SK-N-SH (cell line): ENCODE measurements at regions not wholly inside any gene's neighbourhood (a gene's known extent, or its start where the extent isn't known, plus 50 kb on each side); places are given as distances from the start of the nearest gene placed in this dataset.

Experiments
- CTCF ChIP-seq: fragments of 200-600 bp; sonication (generic); IDR thresholded peaks from 2 replicates; pipeline ENCODE4 v1.6.1; 2017; ENCODE audit warnings: antibody characterized with exemption, mild to moderate bottlenecking, moderate library complexity
- EZH2phosphoT487 ChIP-seq: fragments of 200-600 bp; sonication (generic); IDR thresholded peaks from 2 replicates; pipeline ENCODE4 v1.6.1; 2017; ENCODE audit warnings: low read depth, mixed run types, mild to moderate bottlenecking, antibody characterized with exemption, moderate library complexity, borderline replicate concordance
- FOXM1 ChIP-seq: IDR thresholded peaks from 2 replicates; pipeline ENCODE4 v1.4.0; 2012; ENCODE audit warnings: low read depth, mild to moderate bottlenecking
- GABPA ChIP-seq: IDR thresholded peaks from 2 replicates; pipeline ENCODE4 v1.4.0; 2012; ENCODE audit warnings: low read depth, mild to moderate bottlenecking
- MXI1 ChIP-seq: IDR thresholded peaks from 2 replicates; pipeline ENCODE4 v1.6.1; 2012; ENCODE audit warnings: mild to moderate bottlenecking, low read depth, low read length, improper control_type of control experiment
- POLR2AphosphoS5 ChIP-seq: IDR thresholded peaks from 2 replicates; pipeline ENCODE4 v1.6.1; 2012; ENCODE audit warnings: low read depth, low read length
- REST ChIP-seq: IDR thresholded peaks from 2 replicates; pipeline ENCODE4 v1.6.1; 2012; ENCODE audit warnings: mild to moderate bottlenecking, low read depth, low read length, moderate library complexity
- RFX5 ChIP-seq: IDR thresholded peaks from 2 replicates; pipeline ENCODE4 v1.6.1; 2012; ENCODE audit warnings: mild to moderate bottlenecking, improper control_type of control experiment, low read length
- TAF1 ChIP-seq: IDR thresholded peaks from 2 replicates; pipeline ENCODE4 v1.6.1; 2012; ENCODE audit warnings: low read depth, mild to moderate bottlenecking, low read length, moderate library complexity, borderline replicate concordance
- TEAD4 ChIP-seq: IDR thresholded peaks from 2 replicates; pipeline ENCODE4 v1.4.0; 2012; ENCODE audit warnings: mild to moderate bottlenecking, borderline replicate concordance; ENCODE audit not compliant: insufficient read depth
- USF2 ChIP-seq: fragments of 150-350 bp; IDR thresholded peaks from 2 replicates; pipeline ENCODE4 v1.6.1; 2017; ENCODE audit warnings: antibody characterized with exemption, low read length, low read depth, borderline replicate concordance
- ZBTB33 ChIP-seq: IDR thresholded peaks from 2 replicates; pipeline ENCODE4 v1.4.0; 2012; ENCODE audit warnings: low read depth, borderline replicate concordance

- TF ChIP-seq POLR2AphosphoS5 (no peak), MXI1 (no peak), USF2 (no peak), FOXM1 (no peak), TEAD4 (no peak), RFX5 (no peak), CTCF (no peak), ZBTB33 (no peak), EZH2phosphoT487 (no peak), TAF1 (no peak), REST (no peak), GABPA (no peak)
These were observed 75.5 kb downstream of the FOXF2 start for GRCh38 chr6:1464781-1465370.
